Astrocyte of the spinal cord (primary cell): ENCODE measurements at regions not wholly inside any gene's neighbourhood (a gene's known extent, or its start where the extent isn't known, plus 50 kb on each side); places are given as distances from the start of the nearest gene placed in this dataset.

ENCODE experiments used
- DNase-seq: peaks from one replicate; pipeline ENCODE4 v3.0.0; 2011; ENCODE audit warnings: low read depth, low spot score
- H3K4me3 ChIP-seq: 2 replicates; pipeline ENCODE4 v1.5.1; 2011; ENCODE audit warnings: low read depth, mild to moderate bottlenecking, low read length, moderate library complexity
- in situ Hi-C: cut with HindIII; loops from 2 replicates; pipeline ENCODE4 v1.10.0; 2017; ENCODE audit warnings: low sequenced_read_pairs
- TF ChIP-seq, protein P1 (sequence below): IDR thresholded peaks from 2 replicates; pipeline ENCODE4 v1.5.1; 2012; ENCODE audit warnings: low read depth, mild to moderate bottlenecking, low read length, inconsistent platforms

DNA sequence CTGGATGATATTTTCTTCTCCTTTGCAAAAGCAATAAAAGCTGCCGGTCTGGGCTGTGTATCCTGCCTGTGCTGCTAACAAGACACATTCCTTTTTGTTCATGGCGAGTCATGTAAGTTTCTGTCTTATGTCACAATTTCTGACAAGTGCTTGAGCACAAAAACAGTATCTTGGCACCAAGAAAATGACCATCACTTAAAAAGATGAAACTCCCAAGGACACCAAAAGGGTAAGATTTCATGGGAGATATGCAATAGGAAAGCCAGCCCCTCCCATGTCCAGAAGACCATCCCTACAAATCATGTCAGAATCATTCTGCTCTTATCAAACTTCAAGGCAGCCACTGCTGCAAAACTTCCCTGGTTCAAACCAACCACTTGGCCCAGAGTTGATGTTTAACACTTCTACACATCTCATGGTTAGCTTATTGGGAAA, 375.4 kb upstream of the ZNF507 start:
- no peak overlapping the region for H3K4me3 ChIP-seq
- TF ChIP-seq, protein P1, sequence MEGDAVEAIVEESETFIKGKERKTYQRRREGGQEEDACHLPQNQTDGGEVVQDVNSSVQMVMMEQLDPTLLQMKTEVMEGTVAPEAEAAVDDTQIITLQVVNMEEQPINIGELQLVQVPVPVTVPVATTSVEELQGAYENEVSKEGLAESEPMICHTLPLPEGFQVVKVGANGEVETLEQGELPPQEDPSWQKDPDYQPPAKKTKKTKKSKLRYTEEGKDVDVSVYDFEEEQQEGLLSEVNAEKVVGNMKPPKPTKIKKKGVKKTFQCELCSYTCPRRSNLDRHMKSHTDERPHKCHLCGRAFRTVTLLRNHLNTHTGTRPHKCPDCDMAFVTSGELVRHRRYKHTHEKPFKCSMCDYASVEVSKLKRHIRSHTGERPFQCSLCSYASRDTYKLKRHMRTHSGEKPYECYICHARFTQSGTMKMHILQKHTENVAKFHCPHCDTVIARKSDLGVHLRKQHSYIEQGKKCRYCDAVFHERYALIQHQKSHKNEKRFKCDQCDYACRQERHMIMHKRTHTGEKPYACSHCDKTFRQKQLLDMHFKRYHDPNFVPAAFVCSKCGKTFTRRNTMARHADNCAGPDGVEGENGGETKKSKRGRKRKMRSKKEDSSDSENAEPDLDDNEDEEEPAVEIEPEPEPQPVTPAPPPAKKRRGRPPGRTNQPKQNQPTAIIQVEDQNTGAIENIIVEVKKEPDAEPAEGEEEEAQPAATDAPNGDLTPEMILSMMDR = no peak
- no peak for DNase-seq
- in situ Hi-C loops = no loop called here

DNA sequence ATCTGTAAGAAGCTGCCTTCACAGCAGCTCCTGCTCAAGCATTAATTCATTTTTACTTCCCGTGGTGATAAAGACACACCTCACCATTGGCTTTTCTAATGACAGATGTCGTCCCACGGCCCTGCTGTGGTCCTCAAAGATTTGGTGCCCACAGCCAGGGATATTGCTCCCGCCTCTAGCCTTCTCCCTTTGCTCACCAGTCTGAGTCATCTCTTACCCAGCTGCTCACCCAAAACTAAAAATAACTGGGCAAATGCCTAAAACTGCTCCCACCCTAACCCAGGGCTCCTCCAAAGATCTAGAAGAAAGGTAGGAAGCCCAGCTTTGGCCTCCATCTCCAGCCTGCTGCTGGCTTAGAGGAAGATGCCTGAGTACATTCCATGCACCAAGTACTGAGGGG, 371.1 kb upstream of the ZNF507 start:
- TF ChIP-seq, protein P1 = no peak
- in situ Hi-C loops = no loop called here
- no peak overlapping the region for H3K4me3 ChIP-seq
- no peak for DNase-seq

DNA sequence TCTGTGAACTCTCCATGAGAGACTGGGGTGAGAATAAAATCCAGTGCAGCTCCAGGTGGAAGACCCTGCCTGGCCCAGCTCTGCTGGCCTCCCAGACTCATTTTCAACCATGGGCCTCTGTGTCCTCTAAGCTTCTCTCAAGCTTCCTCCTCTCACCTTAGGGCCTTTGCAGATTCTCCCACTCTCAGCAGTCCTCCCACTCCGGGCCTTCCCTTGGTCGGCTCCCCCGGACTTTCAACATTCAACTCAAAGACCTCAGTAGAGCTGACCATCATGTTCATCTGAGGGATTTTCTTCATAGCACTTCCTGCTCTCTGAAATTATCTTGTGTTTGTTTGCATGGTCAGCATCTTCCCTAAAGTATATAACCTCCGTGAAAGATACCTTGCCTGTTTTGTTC, 370.5 kb upstream of the ZNF507 start:
- in situ Hi-C loops = no loop called here

DNA sequence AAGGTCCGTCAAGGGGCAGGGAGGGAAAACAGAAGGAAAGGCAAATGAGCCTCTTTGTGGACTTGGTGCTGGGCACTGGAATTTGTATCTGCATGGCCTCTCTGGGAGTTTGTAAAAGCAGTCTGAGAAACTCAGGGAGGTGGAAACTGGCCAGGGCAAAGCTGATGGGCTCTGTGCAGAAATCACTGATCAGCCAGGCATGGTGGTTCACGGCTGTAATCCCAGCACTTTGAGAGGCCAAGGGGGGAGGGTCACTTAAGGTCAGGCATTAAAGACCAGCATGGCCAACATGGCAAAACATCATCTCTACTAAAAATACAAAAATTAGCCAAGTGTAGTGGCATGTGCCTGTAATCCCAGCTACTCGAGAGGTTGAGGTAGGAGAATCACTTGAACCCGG, 369.9 kb upstream of the ZNF507 start:
- TF ChIP-seq, protein P1 = no peak
- no peak overlapping the region for H3K4me3 ChIP-seq
- in situ Hi-C loops = no loop called here
- no peak for DNase-seq

More for the DNA sequence above, 370.5 kb upstream of the ZNF507 start:
- DNase-seq = no peak
- TF ChIP-seq, protein P1 = no peak
- H3K4me3 ChIP-seq = no peak overlapping the region

DNA sequence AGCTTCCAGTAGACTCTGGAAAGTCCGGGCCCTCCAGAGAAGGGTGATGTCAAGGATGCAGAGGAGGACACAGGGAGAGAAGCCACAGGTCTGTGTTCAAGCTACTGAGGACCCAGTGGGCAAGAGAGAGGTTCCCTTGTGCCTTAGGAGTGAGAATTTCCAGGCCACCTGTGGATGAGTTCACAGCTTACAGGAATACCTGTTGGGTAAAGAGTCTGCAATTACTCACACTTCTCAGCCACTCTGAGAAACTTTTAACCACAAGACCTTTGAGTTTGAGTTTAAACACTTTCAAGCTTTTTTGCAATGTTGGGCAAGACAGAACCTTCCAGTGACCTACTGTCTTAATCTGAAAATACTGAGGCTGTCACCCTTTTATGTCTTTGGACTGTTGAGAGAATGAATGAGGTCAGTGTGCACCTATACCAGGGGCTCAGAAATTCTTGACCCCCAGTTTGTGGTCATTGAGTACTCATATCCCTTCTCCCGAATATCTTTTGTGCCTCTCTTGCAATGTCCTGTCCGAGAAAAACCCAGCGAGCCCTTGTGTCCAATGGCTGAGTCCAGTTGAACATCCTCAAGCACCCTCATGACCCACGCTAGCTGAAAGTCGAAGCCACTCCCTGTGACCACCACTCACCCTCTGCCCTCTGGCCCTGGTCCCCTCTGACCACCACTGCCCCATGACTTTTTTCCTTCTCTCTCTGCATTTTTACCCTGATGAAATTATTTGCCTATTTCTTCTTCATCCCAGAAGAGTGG, 368.5 kb upstream of the ZNF507 start:
- no peak overlapping the region for H3K4me3 ChIP-seq
- in situ Hi-C loops = no loop called here
- no peak for DNase-seq
- TF ChIP-seq, protein P1 = no peak

DNA sequence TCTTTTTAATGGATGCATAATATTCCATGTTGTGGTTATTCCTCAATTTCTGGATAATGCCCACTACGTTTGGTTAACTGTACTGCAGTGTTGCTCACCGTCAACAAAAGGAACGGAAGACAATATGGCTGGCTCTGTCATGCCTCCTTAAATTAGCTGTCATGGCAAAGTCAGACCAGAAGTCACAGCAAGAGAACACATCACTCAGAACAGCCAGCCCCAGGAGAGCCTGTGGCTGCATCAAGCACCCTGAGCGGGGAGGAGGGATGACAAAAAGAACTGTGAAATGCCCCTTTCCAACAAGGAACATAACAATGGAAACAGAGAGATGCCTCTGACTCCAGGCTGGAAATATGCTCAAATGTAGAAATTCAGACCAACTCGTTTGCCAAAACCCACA, 366.0 kb upstream of the ZNF507 start:
- TF ChIP-seq, protein P1 = no peak
- in situ Hi-C loops = no loop called here
- DNase-seq = no peak
- no peak overlapping the region for H3K4me3 ChIP-seq
